Prostate gland (tissue), 2 donors: ENCODE measurements at regions not wholly inside any gene's neighbourhood (a gene's known extent, or its start where the extent isn't known, plus 50 kb on each side); places are given as distances from the start of the nearest gene placed in this dataset.

Experiments used
- DNase-seq: peaks from one replicate; pipeline ENCODE4 v3.0.0-alpha.2; 2019; ENCODE audit warnings: low spot score
- H3K27ac ChIP-seq, 2 donors: fragments of 200-600 bp; sonication (generic); 2 replicates each; pipeline ENCODE4 v1.5.1; 2017 to 2019
- H3K27me3 ChIP-seq: fragments of 200-600 bp; sonication (generic); replicated peaks from 2 replicates; pipeline ENCODE4 v1.5.1; 2019; ENCODE audit not compliant: insufficient read depth
- H3K36me3 ChIP-seq, 2 donors: fragments of 200-600 bp; sonication (generic); 1 replicate in 1 of 2; 2 replicates in 1 of 2; pipeline versions ENCODE4 v1.5.1 to v1.8.1; 2017 to 2019
- H3K4me1 ChIP-seq: fragments of 200-600 bp; sonication (generic); replicated peaks from 2 replicates; pipeline ENCODE4 v1.5.1; 2019
- H3K4me3 ChIP-seq, 2 donors: fragments of 200-600 bp; sonication (generic); 2 replicates each; pipeline ENCODE4 v1.5.1; 2017 to 2019
- H3K9me3 ChIP-seq: fragments of 200-600 bp; sonication (generic); 2 replicates; pipeline ENCODE4 v1.5.1; 2017
- POLR2A ChIP-seq: fragments of 450-650 bp; IDR thresholded peaks from one replicate; pipeline ENCODE4 v1.6.1; 2016; ENCODE audit warnings: antibody characterized with exemption, mild to moderate bottlenecking
- POLR2AphosphoS5 ChIP-seq: sonication (generic); formaldehyde crosslinking; IDR thresholded peaks from one replicate; pipeline ENCODE4 v1.6.1; 2017; ENCODE audit warnings: antibody characterized with exemption
- WGBS: methylation state at CpG from one replicate; pipeline ENCODE4 v1.1.5; 2018; 5-methylcytosine and 5-hydroxymethylcytosine counted together
- intact Hi-C: fragments of 100-400 bp; cut with DNase I; formaldehyde crosslinking; loops from one replicate; pipeline ENCODE4 v1.14.2; 2022
- TF ChIP-seq, protein P1 (sequence below), 4 experiments: fragments of 200-600 bp in 2 of 4; fragments of 450-650 bp in 2 of 4; sonication (generic) in 2 of 4; IDR thresholded peaks; 1 replicate in 3 of 4; 2 replicates in 1 of 4; pipeline ENCODE4 v1.5.1; 2016 to 2019; ENCODE audit warnings: antibody characterized with exemption in 4 of 4, mild to moderate bottlenecking in 2 of 4, moderate library complexity in 2 of 4

DNA sequence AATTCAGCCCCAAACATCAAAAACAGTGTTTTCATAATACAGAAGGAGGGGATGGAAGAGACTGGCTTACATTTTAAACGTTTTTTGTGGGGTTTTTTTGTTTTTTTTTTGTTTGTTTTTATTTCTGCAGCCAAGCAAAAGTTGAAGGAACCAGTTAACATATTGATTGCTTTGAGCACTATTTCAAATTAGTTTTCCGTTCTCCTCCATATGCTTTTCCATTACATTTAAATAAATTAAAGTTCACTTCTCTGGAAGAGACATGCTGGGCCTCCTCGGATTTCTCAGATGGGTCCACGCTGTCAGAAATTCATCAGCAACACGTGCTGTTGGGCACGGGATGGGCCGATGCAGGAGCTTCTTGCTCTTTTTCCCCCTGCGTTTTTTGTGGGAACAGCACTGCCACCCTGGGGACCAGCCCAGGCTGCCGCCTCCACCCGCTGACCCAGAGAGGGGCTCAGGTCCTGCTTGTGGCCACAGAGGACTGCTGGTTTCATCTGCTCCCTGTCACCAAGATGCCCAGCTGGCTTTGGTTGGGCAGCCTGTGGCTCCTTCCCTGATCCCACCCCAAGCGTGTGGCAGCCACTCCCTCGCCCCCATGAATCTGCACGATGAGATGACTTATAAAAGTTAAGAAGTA lies 67.7 kb upstream of the CHST15 start:
- Histone ChIP-seq H3K36me3 (no peaks in the 10 kb centered on the region), H3K4me3 (no peak overlapping the region), H3K9me3 (no peaks in the 10 kb centered on the region), H3K27me3 (no peaks in the 10 kb centered on the region), H3K27ac (no peak overlapping the region), H3K4me1 (no peaks in the 10 kb centered on the region)
- 73% methylated on average over 13 of the region's 13 CpGs for WGBS
- TF ChIP-seq, protein P1, sequence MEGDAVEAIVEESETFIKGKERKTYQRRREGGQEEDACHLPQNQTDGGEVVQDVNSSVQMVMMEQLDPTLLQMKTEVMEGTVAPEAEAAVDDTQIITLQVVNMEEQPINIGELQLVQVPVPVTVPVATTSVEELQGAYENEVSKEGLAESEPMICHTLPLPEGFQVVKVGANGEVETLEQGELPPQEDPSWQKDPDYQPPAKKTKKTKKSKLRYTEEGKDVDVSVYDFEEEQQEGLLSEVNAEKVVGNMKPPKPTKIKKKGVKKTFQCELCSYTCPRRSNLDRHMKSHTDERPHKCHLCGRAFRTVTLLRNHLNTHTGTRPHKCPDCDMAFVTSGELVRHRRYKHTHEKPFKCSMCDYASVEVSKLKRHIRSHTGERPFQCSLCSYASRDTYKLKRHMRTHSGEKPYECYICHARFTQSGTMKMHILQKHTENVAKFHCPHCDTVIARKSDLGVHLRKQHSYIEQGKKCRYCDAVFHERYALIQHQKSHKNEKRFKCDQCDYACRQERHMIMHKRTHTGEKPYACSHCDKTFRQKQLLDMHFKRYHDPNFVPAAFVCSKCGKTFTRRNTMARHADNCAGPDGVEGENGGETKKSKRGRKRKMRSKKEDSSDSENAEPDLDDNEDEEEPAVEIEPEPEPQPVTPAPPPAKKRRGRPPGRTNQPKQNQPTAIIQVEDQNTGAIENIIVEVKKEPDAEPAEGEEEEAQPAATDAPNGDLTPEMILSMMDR (IDR thresholded peaks at IDR 0.05): no peak
- TF ChIP-seq POLR2AphosphoS5 (no peak), POLR2A (no peak)
- no peak for DNase-seq
- intact Hi-C loops: no loop called here

DNA sequence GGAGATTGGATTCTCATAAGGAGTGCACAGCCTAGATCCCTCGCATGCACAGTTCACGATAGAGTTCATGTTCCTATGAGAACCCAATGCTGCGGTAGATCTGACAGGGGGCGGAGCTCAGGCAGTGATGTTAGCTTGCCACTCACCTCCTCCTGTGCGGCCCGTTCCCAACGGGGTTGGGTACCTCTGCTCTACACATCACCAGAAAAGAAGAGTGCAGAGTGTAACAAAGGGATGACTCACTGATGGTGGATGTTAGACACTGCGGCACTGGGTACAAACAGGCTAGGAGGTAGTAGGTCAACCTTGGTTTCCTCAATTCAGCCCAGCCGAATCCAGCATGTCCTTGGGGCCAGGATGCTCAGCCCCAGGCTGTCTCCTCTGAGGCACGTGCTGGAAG lies 66.8 kb upstream of the CHST15 start:
- DNase-seq: no peak
- Histone ChIP-seq H3K27me3 (no peaks in the 10 kb centered on the region), H3K9me3 (no peaks in the 10 kb centered on the region), H3K4me3 (no peak overlapping the region), H3K4me1 (no peaks in the 10 kb centered on the region), H3K36me3 (no peaks in the 10 kb centered on the region), H3K27ac (no peak overlapping the region)
- TF ChIP-seq, protein P1 (IDR thresholded peaks at IDR 0.05): no peak
- TF ChIP-seq POLR2AphosphoS5 (no peak), POLR2A (no peak)
- intact Hi-C loops: no loop called here
- 78% methylated on average over 10 of the region's 10 CpGs for WGBS

DNA sequence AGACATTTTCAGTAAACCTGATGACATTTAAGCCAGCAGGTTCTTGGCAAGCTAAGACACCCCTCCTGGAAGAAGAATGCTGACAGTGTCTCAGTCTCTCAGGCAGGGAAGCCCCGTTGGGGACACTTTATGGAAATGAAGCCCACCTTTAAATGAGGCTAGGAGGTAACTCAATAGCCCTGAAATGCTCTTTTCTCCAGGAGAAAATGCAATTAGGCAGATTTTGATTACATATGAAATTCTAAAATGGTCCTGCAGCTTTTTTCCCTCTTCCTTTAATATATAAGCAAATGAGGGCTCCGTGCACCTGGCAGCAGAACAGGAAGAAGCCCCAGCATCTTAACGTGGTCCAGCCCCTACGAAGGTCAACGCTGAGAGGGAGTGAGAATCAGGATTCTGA lies 65.8 kb upstream of the CHST15 start:
- intact Hi-C loops: no loop called here
- WGBS: 78% methylated on average over 5 of the region's 5 CpGs
- DNase-seq: no peak

DNA sequence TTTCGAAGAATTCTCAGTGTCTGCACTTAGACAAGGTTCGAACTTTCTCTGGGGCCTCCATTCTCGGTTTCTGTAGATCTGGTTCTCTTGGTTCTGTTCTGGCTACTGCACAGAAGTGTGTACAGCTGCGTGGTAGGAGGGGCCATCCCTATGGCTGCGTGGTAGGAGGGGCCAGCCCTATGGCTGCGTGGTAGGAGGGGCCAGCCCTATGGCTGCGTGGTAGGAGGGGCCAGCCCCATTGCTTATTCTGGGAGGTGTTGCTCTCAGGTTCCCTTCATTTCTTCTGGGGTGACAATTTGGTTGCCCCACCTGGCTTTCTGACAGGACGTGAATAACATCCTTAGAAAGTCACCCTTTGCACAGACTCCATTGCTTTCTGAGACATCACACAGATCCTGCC lies 65.2 kb upstream of the CHST15 start:
- Histone ChIP-seq H3K4me3 (no peak overlapping the region), H3K4me1 (no peaks in the 10 kb centered on the region), H3K27me3 (no peaks in the 10 kb centered on the region), H3K9me3 (no peaks in the 10 kb centered on the region), H3K36me3 (no peaks in the 10 kb centered on the region), H3K27ac (no peak overlapping the region)
- intact Hi-C loops: no loop called here
- WGBS: 92% methylated on average over 8 of the region's 8 CpGs
- no peak for DNase-seq
- TF ChIP-seq POLR2AphosphoS5 (no peak), POLR2A (no peak)
- TF ChIP-seq, protein P1 (IDR thresholded peaks at IDR 0.05): no peak

More for the DNA sequence above, 65.8 kb upstream of the CHST15 start:
- TF ChIP-seq POLR2A: no peak
- no peak for TF ChIP-seq POLR2AphosphoS5
- TF ChIP-seq, protein P1 (IDR thresholded peaks at IDR 0.05): no peak
- no peaks in the 10 kb centered on the region for H3K9me3 ChIP-seq
- H3K36me3 ChIP-seq: no peaks in the 10 kb centered on the region
- no peak overlapping the region for H3K4me3 ChIP-seq
- no peaks in the 10 kb centered on the region for H3K4me1 ChIP-seq
- H3K27ac ChIP-seq: no peak overlapping the region
- H3K27me3 ChIP-seq: no peaks in the 10 kb centered on the region

DNA sequence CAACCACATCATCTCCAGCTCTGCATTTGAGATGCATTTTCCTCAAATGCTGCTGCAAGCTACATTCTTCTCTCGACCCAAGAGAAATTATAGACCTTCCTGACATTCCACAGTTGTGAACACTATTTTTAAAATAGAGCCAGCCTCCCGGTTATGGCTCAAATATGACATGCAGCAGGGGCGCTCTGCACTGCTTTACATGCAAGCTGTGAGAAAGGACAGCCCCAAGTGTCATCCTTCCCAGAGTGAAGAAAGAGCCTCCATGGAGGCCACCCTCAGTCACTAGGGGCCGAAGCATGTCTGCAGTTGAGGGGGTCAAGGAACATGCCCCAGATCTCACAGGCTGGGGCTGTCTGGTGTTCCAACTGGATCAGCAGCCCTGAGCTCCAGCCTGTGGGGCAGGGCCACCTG lies 63.9 kb upstream of the CHST15 start:
- no peaks in the 10 kb centered on the region for H3K36me3 ChIP-seq
- WGBS: 57% methylated on average over 4 of the region's 4 CpGs
- intact Hi-C loops: no loop called here
- H3K4me3 ChIP-seq: no peak overlapping the region
- TF ChIP-seq, protein P1 (IDR thresholded peaks at IDR 0.05): no peak
- TF ChIP-seq POLR2AphosphoS5 (no peak), POLR2A (no peak)
- H3K27me3 ChIP-seq: no peaks in the 10 kb centered on the region
- DNase-seq: no peak
- no peaks in the 10 kb centered on the region for H3K9me3 ChIP-seq
- H3K4me1 ChIP-seq: peaks cover 4% of the 10 kb centered on the region
- no peak overlapping the region for H3K27ac ChIP-seq
